Mesodermal cell (in vitro differentiated cells): ENCODE measurements at regions not wholly inside any gene's neighbourhood (a gene's known extent, or its start where the extent isn't known, plus 50 kb on each side); places are given as distances from the start of the nearest gene placed in this dataset.
"Not testable (repeated sequence)": the region's sequence is repeated elsewhere in the genome, so short reads cannot be mapped to it uniquely, and the experiment has no call there.

Experiments
- H3K27ac ChIP-seq: 2 replicates; pipeline ENCODE4 v1.7.0; 2013; ENCODE audit warnings: mild to moderate bottlenecking, low read depth, low read length, moderate library complexity; ENCODE audit not compliant: severe bottlenecking
- H3K36me3 ChIP-seq: 2 replicates; pipeline ENCODE4 v1.7.1; 2013; ENCODE audit warnings: mild to moderate bottlenecking, low read length, moderate library complexity; ENCODE audit not compliant: control insufficient read depth, insufficient read depth
- H3K4me1 ChIP-seq: one replicate; pipeline ENCODE4 v1.7.1; 2013; ENCODE audit warnings: mild to moderate bottlenecking, low read length; ENCODE audit not compliant: insufficient read depth, control insufficient read depth, poor library complexity, severe bottlenecking
- H3K4me3 ChIP-seq: 2 replicates; pipeline ENCODE4 v1.7.0; 2013; ENCODE audit warnings: low read length, control low read depth, mild to moderate bottlenecking; ENCODE audit not compliant: insufficient read depth, poor library complexity, severe bottlenecking; ENCODE audit errors: extremely low read depth
- H3K9me3 ChIP-seq: 2 replicates; pipeline ENCODE4 v1.7.1; 2013; ENCODE audit warnings: mild to moderate bottlenecking, low read length, moderate library complexity; ENCODE audit not compliant: control insufficient read depth
- WGBS, 2 experiments: methylation state at CpG; one replicate each; pipeline ENCODE4 v1.1.5; 2013; ENCODE audit warnings: missing lambda C conversion rate in 2 of 2; ENCODE audit not compliant: insufficient coverage in 2 of 2; 5-methylcytosine and 5-hydroxymethylcytosine counted together

GRCh38 chr3:127070776-127071175, 87.9 kb downstream of the PLXNA1 start:
- Histone ChIP-seq H3K4me1 (no peaks in the 10 kb centered on the region), H3K36me3 (no peaks in the 10 kb centered on the region), H3K4me3 (no peak overlapping the region), H3K27ac (no peak overlapping the region), H3K9me3 (peaks cover 5% of the 10 kb centered on the region)
- 85 to 92% methylated on average over 8 to 9 of the region's 9 CpGs for WGBS, 2 experiments

- no peaks in the 10 kb centered on the region for H3K36me3 ChIP-seq
- H3K4me3 ChIP-seq, result no peak overlapping the region
- H3K27ac ChIP-seq, result no peak overlapping the region
- no peaks in the 10 kb centered on the region for H3K4me1 ChIP-seq
- peaks cover 5% of the 10 kb centered on the region for H3K9me3 ChIP-seq
- 95 to 98% methylated on average over 7 to 10 of the region's 10 CpGs for WGBS, 2 experiments
These were observed 88.7 kb downstream of the PLXNA1 start for GRCh38 chr3:127071597-127072001.

GRCh38 chr3:127072221-127072771, 89.4 kb downstream of the PLXNA1 start:
- Histone ChIP-seq H3K4me1 (no peaks in the 10 kb centered on the region), H3K27ac (no peak overlapping the region), H3K36me3 (no peaks in the 10 kb centered on the region), H3K4me3 (no peak overlapping the region), H3K9me3 (peaks cover 5% of the 10 kb centered on the region)
- 75 to 92% methylated on average over 9 of the region's 10 CpGs for WGBS, 2 experiments

DNA sequence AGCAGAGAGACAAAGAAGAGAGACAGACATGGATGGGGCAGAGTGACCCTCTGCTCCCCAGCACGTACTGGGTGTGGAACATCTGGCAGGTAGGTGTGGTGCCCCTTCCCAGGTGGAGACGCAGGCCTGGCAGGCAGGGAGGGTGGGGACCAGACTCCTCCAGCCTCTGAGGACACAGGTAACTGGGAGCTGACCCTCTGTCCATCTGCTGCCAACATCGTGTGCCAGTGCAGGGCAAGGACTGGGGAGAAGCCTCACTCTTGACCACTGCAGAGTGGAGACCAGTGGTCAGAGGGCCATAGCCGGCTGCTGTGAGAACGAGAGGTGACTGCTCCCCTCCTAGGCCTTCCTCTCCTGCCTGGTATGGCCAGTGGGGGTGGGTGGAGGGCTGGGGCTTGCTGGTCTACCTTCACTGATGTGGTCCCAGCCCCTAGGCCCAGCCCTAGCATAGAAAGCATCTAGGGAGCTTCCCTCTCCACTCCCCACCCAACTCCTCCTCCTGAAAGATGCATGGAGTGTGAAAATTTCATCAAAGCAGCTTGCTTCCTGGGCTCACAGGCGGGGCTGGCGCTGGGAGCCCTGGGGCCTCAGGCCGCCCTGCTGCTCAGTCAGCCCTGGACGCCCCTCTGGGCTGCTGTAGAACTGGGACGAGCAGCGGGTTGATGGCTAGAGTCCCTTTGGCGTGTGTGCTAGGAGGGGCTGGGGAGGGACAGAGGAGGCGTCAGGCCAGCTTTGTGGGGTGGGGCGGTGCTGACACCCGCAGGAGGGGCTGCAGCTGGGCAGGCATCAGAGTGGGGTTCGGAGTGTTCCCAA, 90.3 kb downstream of the PLXNA1 start:
- no peak overlapping the region for H3K27ac ChIP-seq
- H3K9me3 ChIP-seq, result peaks cover 5% of the 10 kb centered on the region
- WGBS, 2 experiments, result 87 to 93% methylated on average over 9 to 10 of the region's 16 CpGs
- H3K36me3 ChIP-seq, result no peaks in the 10 kb centered on the region
- no peaks in the 10 kb centered on the region for H3K4me1 ChIP-seq
- H3K4me3 ChIP-seq, result no peak overlapping the region

- whole genome bisulfite sequencing, 2 experiments, result 94 to 100% methylated on average over 3 to 7 of the region's 7 CpGs
These were observed 91.3 kb downstream of the PLXNA1 start for GRCh38 chr3:127073941-127074820.

GRCh38 chr3:127074900-127075360, 92.0 kb downstream of the PLXNA1 start:
- Histone ChIP-seq H3K36me3 (no peaks in the 10 kb centered on the region), H3K4me1 (no peaks in the 10 kb centered on the region), H3K4me3 (no peak overlapping the region), H3K27ac (no peak overlapping the region), H3K9me3 (peaks cover 5% of the 10 kb centered on the region)
- WGBS, 2 experiments, result 83 to 89% methylated on average over 4 of the region's 4 CpGs

More at GRCh38 chr3:127073941-127074820, 91.3 kb downstream of the PLXNA1 start:
- H3K4me1 ChIP-seq, result no peaks in the 10 kb centered on the region
- H3K9me3 ChIP-seq, result peaks cover 5% of the 10 kb centered on the region
- no peaks in the 10 kb centered on the region for H3K36me3 ChIP-seq
- H3K27ac ChIP-seq, result no peak overlapping the region
- H3K4me3 ChIP-seq, result no peak overlapping the region

DNA sequence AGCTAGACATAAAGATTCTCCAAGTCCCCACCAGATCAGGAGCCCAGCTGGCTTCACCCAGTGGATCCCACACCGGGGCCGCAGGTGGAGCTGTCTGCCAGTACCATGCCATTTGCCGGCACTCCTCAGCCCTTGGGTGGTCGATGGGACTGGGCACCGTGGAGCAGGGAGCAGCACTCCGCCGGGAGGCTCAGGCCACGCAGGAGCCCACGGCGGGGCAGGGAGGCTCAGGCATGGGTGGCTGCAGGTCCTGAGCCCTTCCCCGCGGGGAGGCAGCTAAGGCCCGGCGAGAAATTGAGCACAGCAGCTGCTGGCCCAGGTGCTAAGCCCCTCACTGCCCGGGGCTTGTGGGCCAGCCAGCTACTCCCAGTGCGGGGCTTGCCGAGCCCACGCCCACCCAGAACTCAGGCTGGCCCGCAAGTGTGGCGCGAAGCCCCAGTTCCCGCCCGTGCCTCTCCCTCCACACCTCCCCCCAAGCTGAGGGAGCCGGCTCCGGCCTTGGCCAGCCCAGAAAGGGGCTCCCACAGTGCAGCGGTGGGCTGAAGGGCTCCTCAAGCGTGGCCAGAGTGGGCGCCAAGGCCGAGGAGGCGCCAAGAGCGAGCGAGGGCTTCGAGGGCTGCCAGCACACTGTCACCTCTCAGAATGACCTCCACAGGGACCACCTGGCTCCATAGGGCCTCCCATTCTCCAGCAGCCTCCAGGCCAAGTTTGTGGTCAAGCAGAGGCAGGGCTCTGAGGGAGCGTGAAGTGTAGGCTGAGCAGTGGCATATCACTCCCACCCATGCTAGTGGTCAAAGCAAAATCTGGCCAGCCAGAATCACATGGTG, 93.5 kb downstream of the PLXNA1 start:
- WGBS, 2 experiments, result 80 to 88% methylated on average over 15 to 22 of the region's 34 CpGs
- H3K4me1 ChIP-seq, H3K9me3 ChIP-seq, H3K36me3 ChIP-seq, H3K27ac ChIP-seq, H3K4me3 ChIP-seq: not testable (repeated sequence)

DNA sequence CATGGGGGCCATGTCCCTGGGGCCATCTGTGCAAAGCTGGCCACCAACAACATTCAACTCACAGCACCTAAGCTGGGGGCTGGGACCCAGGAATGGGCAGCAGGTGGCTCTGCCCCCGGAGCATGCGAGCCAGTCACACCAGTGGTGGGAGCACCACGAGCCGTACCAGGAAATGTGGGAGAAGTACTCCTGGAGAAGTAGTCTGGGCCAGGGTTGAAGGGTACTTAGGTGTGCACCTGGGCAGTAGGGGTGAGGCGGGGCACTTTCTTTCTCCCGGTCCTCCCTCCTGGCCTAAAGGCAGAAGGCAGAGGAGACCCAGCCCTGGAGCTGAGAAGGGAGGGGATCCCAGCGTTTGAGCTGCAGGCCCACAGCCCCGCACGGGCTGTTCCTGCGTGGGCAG, 94.2 kb downstream of the PLXNA1 start:
- H3K36me3 ChIP-seq, result no peaks in the 10 kb centered on the region
- peaks cover 5% of the 10 kb centered on the region for H3K9me3 ChIP-seq
- no peak overlapping the region for H3K4me3 ChIP-seq
- H3K4me1 ChIP-seq, result no peaks in the 10 kb centered on the region
- 95 to 96% methylated on average over 5 to 9 of the region's 10 CpGs for WGBS, 2 experiments
- no peak overlapping the region for H3K27ac ChIP-seq

DNA sequence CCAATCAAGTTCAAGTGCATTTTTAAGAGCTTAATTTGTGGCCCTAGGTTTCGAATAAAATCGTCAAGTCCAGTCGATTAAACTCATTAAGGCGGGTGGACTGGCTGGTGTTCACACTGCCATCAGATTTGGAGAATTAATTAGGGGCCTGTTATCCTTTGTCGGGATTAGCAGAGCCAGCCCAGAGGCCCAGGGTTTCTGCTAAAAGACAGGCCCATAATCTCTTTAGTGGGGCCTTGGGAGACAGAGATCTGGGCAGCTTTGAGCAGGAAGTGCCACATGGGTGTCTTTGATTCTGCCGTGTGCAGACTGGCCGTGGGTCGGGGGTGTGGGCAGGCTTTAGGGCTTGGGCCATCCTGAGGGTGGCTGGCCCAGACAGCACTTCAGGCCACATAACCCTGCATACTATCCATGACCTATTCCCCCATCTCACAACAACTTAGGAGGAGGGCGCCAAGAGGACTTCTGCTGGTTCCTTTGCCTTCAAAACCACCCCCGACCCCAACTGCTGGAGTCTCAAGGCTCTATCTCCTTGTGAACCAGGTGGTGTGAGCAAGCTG, 94.7 kb downstream of the PLXNA1 start:
- H3K9me3 ChIP-seq, result peaks cover 5% of the 10 kb centered on the region
- H3K4me3 ChIP-seq, result no peak overlapping the region
- no peaks in the 10 kb centered on the region for H3K4me1 ChIP-seq
- no peak overlapping the region for H3K27ac ChIP-seq
- no peaks in the 10 kb centered on the region for H3K36me3 ChIP-seq
- 85 to 94% methylated on average over 8 of the region's 10 CpGs for WGBS, 2 experiments

- Histone ChIP-seq H3K4me1 (no peaks in the 10 kb centered on the region), H3K27ac (no peak overlapping the region), H3K36me3 (no peaks in the 10 kb centered on the region), H3K9me3 (peaks cover 5% of the 10 kb centered on the region), H3K4me3 (no peak overlapping the region)
- 85 to 95% methylated on average over 5 to 9 of the region's 9 CpGs for WGBS, 2 experiments
These were observed 95.7 kb downstream of the PLXNA1 start for GRCh38 chr3:127078626-127079025.
